H1 (cell line): ENCODE measurements at regions not wholly inside any gene's neighbourhood (a gene's known extent, or its start where the extent isn't known, plus 50 kb on each side); places are given as distances from the start of the nearest gene placed in this dataset.

Experiments
- CTCF ChIA-PET: fragments of 300-600 bp; sonication (Branson Sonifier 250); formaldehyde crosslinking; loops from one replicate; lab custom pipeline; 2021; ENCODE audit not compliant: partially characterized antibody; lab: Charles Lee
- POLR2A ChIA-PET: fragments of 300-600 bp; sonication (Branson Sonifier 250); formaldehyde crosslinking; loops from one replicate; lab custom pipeline; 2021; ENCODE audit warnings: inconsistent platforms; ENCODE audit not compliant: partially characterized antibody; lab: Charles Lee
- DNase-seq, 2 experiments: peaks; one replicate each; pipeline versions ENCODE4 v3.0.0 to v3.0.0-alpha.2; 2010 to 2022; ENCODE audit warnings: low spot score in 2 of 2, low read depth in 1 of 2, mixed read lengths in 1 of 2
- FAIRE-seq: peaks from 2 replicates; lab custom pipeline; 2011; peaks lifted over from hg19 to GRCh38; lab: Jason Lieb, UNC
- H2AFZ ChIP-seq: 2 replicates; pipeline ENCODE4 v1.8.1; 2012; ENCODE audit warnings: low read length, inconsistent platforms
- H2AK5ac ChIP-seq: 2 replicates; pipeline ENCODE4 v1.6.1; 2013; ENCODE audit warnings: low read depth, low read length
- H2BK120ac ChIP-seq: replicated peaks from 2 replicates; pipeline ENCODE3; 2013; ENCODE audit warnings: low read depth, low read length, inconsistent platforms
- H2BK12ac ChIP-seq: 2 replicates; pipeline ENCODE4 v1.6.1; 2013; ENCODE audit warnings: low read depth, low read length
- H2BK15ac ChIP-seq: 2 replicates; pipeline ENCODE4 v1.6.1; 2013; ENCODE audit warnings: low read length
- H2BK20ac ChIP-seq: 2 replicates; pipeline ENCODE4 v1.6.1; 2013; ENCODE audit warnings: low read length
- H2BK5ac ChIP-seq: 2 replicates; pipeline ENCODE4 v1.6.1; 2013; ENCODE audit warnings: low read depth, low read length
- H3K14ac ChIP-seq: 2 replicates; pipeline ENCODE4 v1.6.1; 2013; ENCODE audit warnings: inconsistent platforms; ENCODE audit not compliant: insufficient read length
- H3K18ac ChIP-seq: 2 replicates; pipeline ENCODE4 v1.6.1; 2013; ENCODE audit warnings: low read length; ENCODE audit errors: extremely low read depth
- H3K23ac ChIP-seq: 2 replicates; pipeline ENCODE4 v1.6.1; 2013; ENCODE audit warnings: inconsistent platforms; ENCODE audit not compliant: insufficient read length
- H3K23me2 ChIP-seq: 2 replicates; pipeline ENCODE4 v1.6.1; 2013; ENCODE audit warnings: low read depth, low read length
- H3K27ac ChIP-seq: 2 replicates; pipeline ENCODE4 v1.6.1; 2011; ENCODE audit warnings: low read depth, low read length, inconsistent platforms
- H3K27me3 ChIP-seq, 4 experiments: replicated peaks in 1 of 4; 1 replicate in 1 of 4; 2 replicates in 3 of 4; pipeline versions ENCODE4 v1.6.1 to v1.8.1; 2011 to 2013; ENCODE audit warnings: low read length in 3 of 4, mild to moderate bottlenecking in 3 of 4, inconsistent platforms in 2 of 4, mixed read lengths in 2 of 4, moderate library complexity in 1 of 4; ENCODE audit not compliant: control insufficient read depth in 3 of 4, insufficient read depth in 3 of 4; ENCODE audit errors: extremely low read depth in 1 of 4
- H3K36me3 ChIP-seq, 4 experiments: 2 replicates each; pipeline versions ENCODE4 v1.6.1 to v1.8.1; 2011 to 2013; ENCODE audit warnings: mild to moderate bottlenecking in 4 of 4, low read length in 3 of 4, moderate library complexity in 2 of 4, control low read depth in 1 of 4, inconsistent platforms in 1 of 4; ENCODE audit not compliant: insufficient read depth in 4 of 4, control insufficient read depth in 2 of 4
- H3K4ac ChIP-seq: replicated peaks from 2 replicates; pipeline ENCODE3; 2013; ENCODE audit warnings: low read length, low read depth, mixed read lengths, inconsistent platforms; ENCODE audit not compliant: insufficient read length
- H3K4me1 ChIP-seq, 4 experiments: replicated peaks in 1 of 4; 1 replicate in 1 of 4; 2 replicates in 3 of 4; pipeline versions ENCODE4 v1.6.1 to v1.8.1; 2011 to 2013; ENCODE audit warnings: low read length in 3 of 4, inconsistent platforms in 2 of 4, mixed read lengths in 1 of 4; ENCODE audit not compliant: insufficient read depth in 4 of 4, control insufficient read depth in 3 of 4
- H3K4me2 ChIP-seq, 2 experiments: 2 replicates each; pipeline versions ENCODE4 v1.6.1 to v1.8.1; 2011 to 2013; ENCODE audit warnings: low read depth in 2 of 2, low read length in 2 of 2, control low read depth in 1 of 2, inconsistent platforms in 1 of 2, mild to moderate bottlenecking in 1 of 2; ENCODE audit not compliant: insufficient read depth in 1 of 2
- H3K4me3 ChIP-seq, 4 experiments: fragments of 200-600, 300-600 bp in 1 of 4; sonication (generic), shearing (Covaris generic), sonication (Bioruptor Twin) in 1 of 4; 2 replicates each; pipeline versions ENCODE4 v1.5.1 to v1.8.1; 2011 to 2016; ENCODE audit warnings: low read length in 4 of 4, low read depth in 3 of 4, control low read depth in 2 of 4, inconsistent platforms in 2 of 4, mild to moderate bottlenecking in 2 of 4, mixed read lengths in 1 of 4, moderate library complexity in 1 of 4; ENCODE audit not compliant: insufficient read depth in 2 of 4; ENCODE audit errors: extremely low read depth in 1 of 4
- H3K56ac ChIP-seq: replicated peaks from 2 replicates; pipeline ENCODE3; 2013; ENCODE audit warnings: low read depth, mild to moderate bottlenecking, mixed read lengths, low read length, inconsistent platforms; ENCODE audit not compliant: insufficient read length
- H3K79me1 ChIP-seq: 2 replicates; pipeline ENCODE4 v1.6.1; 2013; ENCODE audit warnings: low read depth, low read length, control low read depth
- H3K79me2 ChIP-seq, 2 experiments: 2 replicates each; pipeline versions ENCODE4 v1.6.1 to v1.8.1; 2012 to 2013; ENCODE audit warnings: low read length in 2 of 2, mild to moderate bottlenecking in 2 of 2, inconsistent platforms in 1 of 2; ENCODE audit not compliant: insufficient read depth in 2 of 2, control insufficient read depth in 1 of 2
- H3K9ac ChIP-seq, 4 experiments: replicated peaks in 1 of 4; 1 replicate in 1 of 4; 2 replicates in 3 of 4; pipeline versions ENCODE4 v1.6.1 to v1.8.1; 2011 to 2013; ENCODE audit warnings: low read depth in 3 of 4, low read length in 3 of 4, control low read depth in 2 of 4, mild to moderate bottlenecking in 2 of 4, moderate library complexity in 2 of 4, inconsistent platforms in 1 of 4; ENCODE audit errors: extremely low read depth in 1 of 4
- H3K9me3 ChIP-seq, 2 experiments: 2 replicates each; pipeline versions ENCODE4 v1.6.1 to v1.8.1; 2012 to 2013; ENCODE audit warnings: mild to moderate bottlenecking in 2 of 2, moderate library complexity in 2 of 2, control low read depth in 1 of 2, inconsistent platforms in 1 of 2, low read depth in 1 of 2, low read length in 1 of 2, mixed read lengths in 1 of 2; ENCODE audit not compliant: insufficient read depth in 2 of 2
- H4K20me1 ChIP-seq, 2 experiments: replicated peaks in 1 of 2; 2 replicates each; pipeline versions ENCODE3 to v1.8.1; 2011 to 2013; ENCODE audit warnings: inconsistent platforms in 2 of 2, low read length in 2 of 2, mild to moderate bottlenecking in 1 of 2; ENCODE audit not compliant: insufficient read depth in 2 of 2, control insufficient read depth in 1 of 2
- H4K5ac ChIP-seq: 2 replicates; pipeline ENCODE4 v1.6.1; 2013; ENCODE audit warnings: low read length, low read depth, mixed read lengths, inconsistent platforms; ENCODE audit not compliant: insufficient read length
- H4K8ac ChIP-seq: 2 replicates; pipeline ENCODE4 v1.8.0; 2013; ENCODE audit warnings: mild to moderate bottlenecking, moderate library complexity, low read length, inconsistent platforms; ENCODE audit not compliant: insufficient read depth; ENCODE audit errors: extremely low read depth
- H4K91ac ChIP-seq: replicated peaks from 2 replicates; pipeline ENCODE3; 2013; ENCODE audit warnings: low read length, mixed read lengths, inconsistent platforms; ENCODE audit not compliant: insufficient read length
- ASH2L ChIP-seq: fragments of 200-600, 300-600 bp; sonication (generic); IDR thresholded peaks from one replicate; pipeline ENCODE4 v1.7.1; 2017; ENCODE audit warnings: low read length
- CEBPB ChIP-seq: IDR thresholded peaks from 2 replicates; pipeline ENCODE4 v1.6.1; 2012; ENCODE audit warnings: low read depth, low read length
- CHD2 ChIP-seq: IDR thresholded peaks from 2 replicates; pipeline ENCODE4 v1.6.1; 2012; ENCODE audit warnings: low read length, improper control_type of control experiment
- GABPA ChIP-seq: IDR thresholded peaks from 2 replicates; pipeline ENCODE4 v1.6.1; 2011; ENCODE audit warnings: mild to moderate bottlenecking, low read length, moderate library complexity, borderline replicate concordance; ENCODE audit not compliant: insufficient read depth
- JUN ChIP-seq: IDR thresholded peaks from 2 replicates; pipeline ENCODE4 v1.6.1; 2011; ENCODE audit warnings: low read depth, mild to moderate bottlenecking, improper control_type of control experiment, low read length
- KDM5A ChIP-seq: fragments of 200-600 bp; IDR thresholded peaks from 2 replicates; pipeline ENCODE4 v1.7.1; 2012; ENCODE audit warnings: mild to moderate bottlenecking, low read length, inconsistent platforms, mixed read lengths
- POU5F1 ChIP-seq: IDR thresholded peaks from 2 replicates; pipeline ENCODE4 v1.6.1; 2011; ENCODE audit warnings: low read depth, mild to moderate bottlenecking, low read length, moderate library complexity
- RFX5 ChIP-seq: IDR thresholded peaks from 2 replicates; pipeline ENCODE4 v1.6.1; 2011; ENCODE audit warnings: low read depth, low read length, improper control_type of control experiment, borderline replicate concordance
- SAP30 ChIP-seq: fragments of 300-600 bp; sonication (generic); IDR thresholded peaks from 2 replicates; pipeline ENCODE4 v1.7.1; 2012; ENCODE audit warnings: low read length, moderate library complexity, mild to moderate bottlenecking, inconsistent platforms; ENCODE audit not compliant: insufficient read depth, insufficient replicate concordance
- SP4 ChIP-seq: IDR thresholded peaks from 2 replicates; pipeline ENCODE4 v1.6.1; 2012; ENCODE audit warnings: low read length, inconsistent platforms
- SUZ12 ChIP-seq: fragments of 200-600 bp; sonication (generic); IDR thresholded peaks from 2 replicates; pipeline ENCODE4 v1.6.1; 2012; ENCODE audit warnings: mild to moderate bottlenecking, inconsistent platforms, low read length, moderate library complexity, mixed read lengths
- WGBS, 2 experiments: shearing (Covaris generic) in 1 of 2; methylation state at CpG; one replicate each; pipeline versions ENCODE4 v1.1.6 to v1.1.7; 2013 to 2015; ENCODE audit warnings: low lambda C conversion rate in 2 of 2, mixed read lengths in 2 of 2, inconsistent platforms in 1 of 2, low coverage in 1 of 2, missing lambda C conversion rate in 1 of 2; ENCODE audit not compliant: insufficient replicate concordance in 2 of 2, insufficient coverage in 1 of 2, insufficient read length in 1 of 2; ENCODE audit errors: extremely low coverage in 1 of 2, missing lambda C conversion rate in 1 of 2; 5-methylcytosine and 5-hydroxymethylcytosine counted together

GRCh38 chr14:25658988-25659387, 609.0 kb upstream of the STXBP6 start:
- POLR2A ChIA-PET = no interaction called here
- H2AFZ ChIP-seq = no peak overlapping the region
- no peaks in the 10 kb centered on the region for H3K27me3 ChIP-seq
- H3K14ac ChIP-seq = no peak overlapping the region
- H4K91ac ChIP-seq = no peak overlapping the region
- no peak overlapping the region for H2BK120ac ChIP-seq
- H3K4ac ChIP-seq = no peak overlapping the region
- H2BK12ac ChIP-seq = no peak overlapping the region
- H3K56ac ChIP-seq = no peak overlapping the region
- H4K8ac ChIP-seq = no peak overlapping the region
- no peak overlapping the region for H3K27ac ChIP-seq
- CTCF ChIA-PET = no interaction called here
- no peak overlapping the region for H4K5ac ChIP-seq
- H3K79me1 ChIP-seq = no peaks in the 10 kb centered on the region
- no peak overlapping the region for H2BK15ac ChIP-seq
- H3K9ac ChIP-seq = no peak overlapping the region
- H3K23ac ChIP-seq = no peak overlapping the region
- no peak overlapping the region for H3K4me2 ChIP-seq
- no peak overlapping the region for H2BK20ac ChIP-seq
- DNase-seq = no peak
- no peaks in the 10 kb centered on the region for H3K4me1 ChIP-seq
- no peak overlapping the region for H2BK5ac ChIP-seq
- no peaks in the 10 kb centered on the region for H3K9me3 ChIP-seq
- no peaks in the 10 kb centered on the region for H3K79me2 ChIP-seq
- WGBS, 2 experiments = 93% methylated on average over 2 of the region's 2 CpGs; no CpG with 5 or more reads in 1 of the 2 experiments
- TF ChIP-seq KDM5A = no peak
- no peak for TF ChIP-seq SP4
- no peak for TF ChIP-seq GABPA
- no peak for TF ChIP-seq CHD2
- no peak for TF ChIP-seq RFX5
- no peak for TF ChIP-seq SUZ12
- no peak for TF ChIP-seq ASH2L
- TF ChIP-seq CEBPB = no peak
- TF ChIP-seq JUN = no peak
- no peak for TF ChIP-seq POU5F1
- no peak for TF ChIP-seq SAP30
- no peaks in the 10 kb centered on the region for H3K23me2 ChIP-seq
- H2AK5ac ChIP-seq = no peak overlapping the region
- H3K4me3 ChIP-seq = no peak overlapping the region
- no peaks in the 10 kb centered on the region for H3K36me3 ChIP-seq
- no peak for FAIRE-seq
- H4K20me1 ChIP-seq = no peaks in the 10 kb centered on the region
- H3K18ac ChIP-seq = no peak overlapping the region
